ENCODE measurements at regions not wholly inside any gene's neighbourhood (a gene's known extent, or its start where the extent isn't known, plus 50 kb on each side); places are given as distances from the start of the nearest gene placed in this dataset.

DNA sequence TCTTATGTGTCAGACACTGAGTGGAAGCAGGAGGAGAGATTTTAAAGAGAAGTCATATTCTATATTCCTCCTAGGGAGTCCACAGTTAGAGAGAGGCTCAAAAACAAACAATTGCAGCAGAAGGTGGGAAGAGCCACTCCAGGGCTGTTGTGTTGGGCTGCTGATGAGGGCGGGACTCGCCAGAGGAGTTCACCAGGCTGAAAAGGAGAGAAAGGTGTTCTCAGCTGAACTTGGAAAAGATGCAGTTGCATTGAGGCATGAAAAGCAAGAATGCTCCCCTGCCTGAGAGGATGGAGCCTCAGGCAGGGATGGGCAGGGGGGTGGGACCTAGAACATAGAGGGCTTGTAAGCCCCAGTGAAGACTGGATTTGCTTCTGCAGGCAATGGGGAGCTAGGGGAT is 324.2 kb downstream of the CXCL12 start:
- POLR2A ChIA-PET (ENCODE audit: low non-redundant PET) = no interaction called here
- H3K27ac ChIP-seq = no peak overlapping the region
- CTCF ChIA-PET = no interaction called here
- DNase-seq (ENCODE audit: low spot score) = no peak
- TF ChIP-seq, protein P1, sequence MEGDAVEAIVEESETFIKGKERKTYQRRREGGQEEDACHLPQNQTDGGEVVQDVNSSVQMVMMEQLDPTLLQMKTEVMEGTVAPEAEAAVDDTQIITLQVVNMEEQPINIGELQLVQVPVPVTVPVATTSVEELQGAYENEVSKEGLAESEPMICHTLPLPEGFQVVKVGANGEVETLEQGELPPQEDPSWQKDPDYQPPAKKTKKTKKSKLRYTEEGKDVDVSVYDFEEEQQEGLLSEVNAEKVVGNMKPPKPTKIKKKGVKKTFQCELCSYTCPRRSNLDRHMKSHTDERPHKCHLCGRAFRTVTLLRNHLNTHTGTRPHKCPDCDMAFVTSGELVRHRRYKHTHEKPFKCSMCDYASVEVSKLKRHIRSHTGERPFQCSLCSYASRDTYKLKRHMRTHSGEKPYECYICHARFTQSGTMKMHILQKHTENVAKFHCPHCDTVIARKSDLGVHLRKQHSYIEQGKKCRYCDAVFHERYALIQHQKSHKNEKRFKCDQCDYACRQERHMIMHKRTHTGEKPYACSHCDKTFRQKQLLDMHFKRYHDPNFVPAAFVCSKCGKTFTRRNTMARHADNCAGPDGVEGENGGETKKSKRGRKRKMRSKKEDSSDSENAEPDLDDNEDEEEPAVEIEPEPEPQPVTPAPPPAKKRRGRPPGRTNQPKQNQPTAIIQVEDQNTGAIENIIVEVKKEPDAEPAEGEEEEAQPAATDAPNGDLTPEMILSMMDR (conservative IDR thresholded peaks at IDR 0.05; ENCODE audit: low read depth) = no peak

DNA sequence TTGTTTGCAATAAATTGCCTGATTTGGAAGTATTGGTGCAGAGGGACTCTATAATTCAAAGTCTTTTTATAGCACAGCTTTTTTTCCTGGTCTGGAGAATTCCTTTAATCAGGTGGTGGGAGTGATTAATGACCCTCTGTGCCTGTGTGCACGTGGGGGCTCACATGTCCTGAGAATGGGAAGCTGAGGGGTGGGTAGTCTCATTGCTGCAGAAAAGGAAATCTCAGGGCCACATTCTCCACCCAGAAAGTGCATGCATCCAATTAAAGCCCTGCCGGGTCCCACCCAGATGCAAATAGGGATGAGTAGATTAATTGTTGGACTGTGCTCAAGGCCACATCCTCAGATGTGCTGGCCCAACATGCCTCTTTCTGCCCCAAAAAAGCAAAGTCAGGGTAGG is 324.7 kb downstream of the CXCL12 start:
- CTCF ChIA-PET = no interaction called here
- no peak for DNase-seq (ENCODE audit: low spot score)
- TF ChIP-seq, protein P1 (conservative IDR thresholded peaks at IDR 0.05; ENCODE audit: low read depth) = no peak
- no peak overlapping the region for H3K27ac ChIP-seq
- POLR2A ChIA-PET (ENCODE audit: low non-redundant PET) = no interaction called here

DNA sequence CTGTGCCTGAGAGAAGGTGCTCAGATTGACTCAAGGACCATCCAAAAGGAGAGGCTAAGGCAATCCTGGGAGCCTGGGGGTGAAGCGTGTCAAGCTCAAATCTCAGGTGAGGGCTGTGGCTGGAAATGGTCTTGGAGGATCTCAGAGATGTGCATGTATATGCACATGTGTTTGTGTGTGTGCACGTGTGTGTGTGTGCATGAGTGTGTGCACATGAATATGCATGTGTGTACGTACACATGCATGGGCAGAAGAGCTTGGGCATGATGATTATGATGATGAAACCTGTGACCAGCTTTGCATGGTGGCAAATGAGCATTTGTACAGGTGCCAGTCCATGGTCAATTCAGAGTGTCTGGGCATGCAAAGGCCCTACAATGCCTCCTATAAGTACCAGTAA is 326.6 kb downstream of the CXCL12 start:
- no peak for DNase-seq (ENCODE audit: low spot score)
- TF ChIP-seq, protein P1 (conservative IDR thresholded peaks at IDR 0.05; ENCODE audit: low read depth) = no peak
- no peak overlapping the region for H3K27ac ChIP-seq
- ChIA-PET POLR2A (ENCODE audit: low non-redundant PET) (no interaction called here), CTCF (no interaction called here)

DNA sequence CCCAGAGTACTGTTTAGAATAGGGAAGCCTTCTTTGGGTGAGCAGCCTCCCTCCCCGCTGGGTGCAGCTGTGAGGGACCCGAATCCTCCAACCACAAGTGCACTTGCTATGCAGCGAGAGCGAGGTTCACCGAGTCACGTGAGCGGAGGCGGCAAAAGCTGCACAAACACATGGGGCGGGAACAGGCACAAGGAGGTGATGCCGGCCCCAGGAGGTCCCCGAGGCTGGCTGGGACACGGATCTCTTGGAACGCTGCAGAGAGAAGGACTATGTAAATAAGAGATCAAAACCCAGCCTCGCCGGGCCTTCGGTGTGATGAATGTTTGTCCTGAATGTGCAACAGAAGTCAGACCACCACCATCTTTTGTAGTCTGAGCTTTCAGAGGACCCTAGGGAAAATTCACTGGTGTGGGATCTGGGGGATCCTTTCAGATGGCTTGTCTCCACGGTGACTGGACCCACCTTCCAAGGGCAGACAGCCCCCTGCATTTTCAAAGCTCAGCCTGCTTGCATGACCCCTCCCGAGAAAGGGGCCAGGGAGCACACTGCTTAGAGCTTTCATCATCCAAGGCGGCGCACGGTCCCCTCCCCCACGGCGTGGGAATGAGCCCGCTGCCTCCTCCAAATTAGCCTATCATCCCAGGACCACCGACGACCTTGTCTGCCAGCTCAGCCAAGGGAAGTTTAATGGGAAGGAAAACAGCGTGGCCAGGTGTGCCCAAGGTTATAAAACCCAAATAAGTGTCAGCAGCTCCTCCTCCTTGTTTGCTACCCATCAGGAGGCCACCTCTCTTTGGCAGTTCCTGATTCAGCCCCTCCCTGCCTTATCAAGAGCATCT is 327.7 kb downstream of the CXCL12 start:
- TF ChIP-seq, protein P1 (conservative IDR thresholded peaks at IDR 0.05; ENCODE audit: low read depth) = no peak
- ChIA-PET POLR2A (ENCODE audit: low non-redundant PET) (no interaction called here), CTCF (interaction anchor here (0.6 kb wide), 1 partner anchor 330 kb away, joined by 3 read pairs; no protein-coding TSS in a partner anchor)
- DNase-seq (ENCODE audit: low spot score) = no peak
- H3K27ac ChIP-seq = no peak overlapping the region

DNA sequence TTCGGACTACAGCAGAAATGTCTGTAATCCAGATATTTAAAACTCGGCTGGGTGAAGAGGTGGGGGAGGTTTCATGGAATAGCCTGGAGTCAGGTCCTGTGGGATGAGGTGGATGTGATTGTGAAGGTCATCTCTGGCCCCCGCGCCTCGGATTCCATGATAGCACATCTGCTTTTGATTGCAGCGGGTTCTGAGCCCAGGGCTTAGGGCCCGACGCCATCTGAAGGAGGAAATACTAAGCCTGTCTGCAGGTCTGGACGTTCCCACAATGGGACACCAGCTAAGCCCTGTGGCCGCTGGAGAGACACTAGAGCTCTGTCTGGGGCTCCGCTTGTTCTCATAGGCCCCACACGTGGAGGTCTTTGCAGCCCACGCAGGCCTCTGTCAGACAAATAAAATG is 328.7 kb downstream of the CXCL12 start:
- TF ChIP-seq, protein P1 (conservative IDR thresholded peaks at IDR 0.05; ENCODE audit: low read depth) = no peak
- H3K27ac ChIP-seq = no peak overlapping the region
- DNase-seq (ENCODE audit: low spot score) = no peak
- POLR2A ChIA-PET (ENCODE audit: low non-redundant PET) = no interaction called here
- CTCF ChIA-PET = no interaction called here

DNA sequence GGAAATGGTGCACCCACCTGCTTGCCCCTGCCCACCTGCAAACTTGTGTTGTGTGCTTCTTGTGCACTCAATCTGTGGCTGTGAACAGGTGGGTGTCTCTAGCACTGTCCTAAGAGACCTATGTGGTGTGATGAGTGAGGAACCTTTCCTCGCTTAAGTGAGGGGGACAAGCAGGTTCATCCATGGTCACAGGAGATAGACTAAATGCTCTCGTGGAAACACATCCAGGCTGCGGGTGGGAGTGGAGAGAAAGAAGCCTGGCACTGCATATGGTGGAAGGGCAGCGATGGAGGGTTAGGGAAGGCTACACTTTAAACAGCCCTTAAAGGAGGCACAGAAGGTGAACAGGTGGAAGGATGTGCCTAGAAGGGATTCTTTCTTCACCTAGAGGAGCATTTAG is 330.9 kb downstream of the CXCL12 start:
- POLR2A ChIA-PET (ENCODE audit: low non-redundant PET) = no interaction called here

More for the DNA sequence above, 330.9 kb downstream of the CXCL12 start:
- no peak overlapping the region for H3K27ac ChIP-seq
- TF ChIP-seq, protein P1 (conservative IDR thresholded peaks at IDR 0.05; ENCODE audit: low read depth) = no peak
- CTCF ChIA-PET = no interaction called here
- no peak for DNase-seq (ENCODE audit: low spot score)
